Type B pancreatic cell (in vitro differentiated cells): ENCODE measurements at regions not wholly inside any gene's neighbourhood (a gene's known extent, or its start where the extent isn't known, plus 50 kb on each side); places are given as distances from the start of the nearest gene placed in this dataset.

Experiments
- DNase-seq: peaks from one replicate; pipeline ENCODE4 v3.0.0; 2021; ENCODE audit warnings: mixed read lengths; ENCODE audit not compliant: unreplicated experiment; ENCODE audit errors: extremely low spot score
- H3K27ac Mint-ChIP-seq: 2 replicates; pipeline ENCODE4 v1.8.0; 2021; ENCODE audit warnings: mild to moderate bottlenecking, mixed read lengths
- H3K27me3 Mint-ChIP-seq: 2 replicates; pipeline ENCODE4 v1.8.0; 2021; ENCODE audit warnings: mixed read lengths
- H3K36me3 Mint-ChIP-seq: 2 replicates; pipeline ENCODE4 v1.8.0; 2021; ENCODE audit warnings: mixed read lengths
- H3K4me1 Mint-ChIP-seq: one replicate; pipeline ENCODE4 v1.8.0; 2021; ENCODE audit warnings: mixed read lengths; ENCODE audit not compliant: unreplicated experiment
- H3K4me3 Mint-ChIP-seq: 2 replicates; pipeline ENCODE4 v1.8.0; 2021; ENCODE audit warnings: mild to moderate bottlenecking, mixed read lengths
- H3K9me3 Mint-ChIP-seq: 2 replicates; pipeline ENCODE4 v1.8.0; 2021; ENCODE audit warnings: mixed read lengths
- TF ChIP-seq, protein P1 (sequence below): fragments of 200-600 bp; sonication (generic); conservative IDR thresholded peaks from 2 replicates; pipeline ENCODE4 v1.5.0; 2021; ENCODE audit warnings: antibody characterized with exemption, mild to moderate bottlenecking

DNA sequence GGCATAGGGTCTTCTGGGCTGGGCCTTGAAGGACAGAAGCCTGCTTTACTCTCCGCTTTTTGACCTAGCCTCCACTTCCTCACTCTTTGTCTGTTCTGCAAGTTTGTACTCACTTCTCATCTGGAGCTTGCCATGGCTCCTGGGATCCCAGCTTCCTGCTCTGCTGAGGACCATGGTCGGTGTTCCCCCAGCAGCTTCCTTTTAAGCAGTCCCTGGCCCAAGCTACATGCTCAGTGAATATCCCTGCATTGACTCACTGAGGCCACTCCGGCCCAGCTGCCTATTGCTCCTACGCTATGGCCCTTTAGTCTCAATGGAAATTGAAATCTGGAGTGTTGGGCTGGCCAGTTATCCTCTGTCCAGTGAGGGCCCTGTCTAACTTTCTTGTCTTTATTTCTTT lies 427.7 kb downstream of the RPS24 start:
- peaks cover 4% of the 10 kb centered on the region for H3K27me3 Mint-ChIP-seq

DNA sequence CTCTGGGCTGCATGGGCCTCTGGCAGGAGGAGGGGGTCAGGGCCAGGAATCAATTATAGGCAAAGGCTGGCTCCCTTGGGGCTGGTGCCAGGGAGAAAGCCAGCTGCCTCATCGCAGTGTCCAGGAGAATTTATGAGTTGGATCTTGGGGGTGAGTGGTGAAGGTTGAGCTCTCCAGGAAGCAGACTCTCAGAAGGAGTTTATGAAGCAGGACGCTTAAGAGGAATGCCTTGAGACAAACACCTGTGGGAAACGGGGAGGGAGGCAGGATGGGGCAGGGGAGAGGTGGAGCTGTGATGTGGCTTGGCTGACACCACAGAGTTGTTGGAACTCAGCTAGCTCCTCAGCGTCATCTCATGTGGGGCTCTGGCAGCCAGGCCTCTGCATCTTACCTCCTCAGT lies 428.5 kb downstream of the RPS24 start:
- no peak for DNase-seq

More for the DNA sequence above, 427.7 kb downstream of the RPS24 start:
- Mint-ChIP-seq H3K27ac (no peak overlapping the region), H3K4me1 (peaks cover 44% of the 10 kb centered on the region), H3K36me3 (no peaks in the 10 kb centered on the region), H3K9me3 (peaks cover 5% of the 10 kb centered on the region), H3K4me3 (no peak overlapping the region)
- DNase-seq = no peak
- TF ChIP-seq, protein P1, sequence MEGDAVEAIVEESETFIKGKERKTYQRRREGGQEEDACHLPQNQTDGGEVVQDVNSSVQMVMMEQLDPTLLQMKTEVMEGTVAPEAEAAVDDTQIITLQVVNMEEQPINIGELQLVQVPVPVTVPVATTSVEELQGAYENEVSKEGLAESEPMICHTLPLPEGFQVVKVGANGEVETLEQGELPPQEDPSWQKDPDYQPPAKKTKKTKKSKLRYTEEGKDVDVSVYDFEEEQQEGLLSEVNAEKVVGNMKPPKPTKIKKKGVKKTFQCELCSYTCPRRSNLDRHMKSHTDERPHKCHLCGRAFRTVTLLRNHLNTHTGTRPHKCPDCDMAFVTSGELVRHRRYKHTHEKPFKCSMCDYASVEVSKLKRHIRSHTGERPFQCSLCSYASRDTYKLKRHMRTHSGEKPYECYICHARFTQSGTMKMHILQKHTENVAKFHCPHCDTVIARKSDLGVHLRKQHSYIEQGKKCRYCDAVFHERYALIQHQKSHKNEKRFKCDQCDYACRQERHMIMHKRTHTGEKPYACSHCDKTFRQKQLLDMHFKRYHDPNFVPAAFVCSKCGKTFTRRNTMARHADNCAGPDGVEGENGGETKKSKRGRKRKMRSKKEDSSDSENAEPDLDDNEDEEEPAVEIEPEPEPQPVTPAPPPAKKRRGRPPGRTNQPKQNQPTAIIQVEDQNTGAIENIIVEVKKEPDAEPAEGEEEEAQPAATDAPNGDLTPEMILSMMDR = no peak

DNA sequence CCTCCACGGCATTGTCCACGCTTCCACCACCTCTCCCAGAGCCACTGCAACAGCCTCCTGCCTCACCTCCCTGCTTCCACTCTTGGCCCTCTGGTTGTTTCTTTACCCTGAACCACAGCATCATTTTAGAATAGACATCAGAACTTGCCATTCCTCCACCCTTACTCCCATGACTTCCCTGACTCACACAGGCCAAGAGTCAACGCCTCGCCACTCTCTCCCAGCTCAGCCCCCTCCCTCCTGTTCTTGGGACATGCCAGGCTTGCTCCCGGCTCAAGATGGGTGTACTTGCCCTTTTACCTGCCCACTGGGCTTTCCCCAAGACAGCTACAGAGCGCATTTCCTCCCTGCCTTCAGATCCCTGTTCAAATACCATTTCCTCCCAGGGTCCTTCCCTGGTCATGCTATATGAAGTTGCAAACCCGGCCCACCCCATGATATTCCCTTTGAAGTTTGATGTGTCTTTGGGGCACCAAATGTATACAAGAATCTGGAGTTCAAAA lies 429.1 kb downstream of the RPS24 start:
- H3K4me1 Mint-ChIP-seq = peaks cover 52% of the 10 kb centered on the region
- no peak overlapping the region for H3K27ac Mint-ChIP-seq

More for the DNA sequence above, 428.5 kb downstream of the RPS24 start:
- Mint-ChIP-seq H3K27me3 (peaks cover 4% of the 10 kb centered on the region), H3K4me1 (peaks cover 47% of the 10 kb centered on the region), H3K36me3 (no peaks in the 10 kb centered on the region), H3K27ac (no peak overlapping the region), H3K4me3 (no peak overlapping the region), H3K9me3 (peaks cover 6% of the 10 kb centered on the region)
- TF ChIP-seq, protein P1 = no peak

DNA sequence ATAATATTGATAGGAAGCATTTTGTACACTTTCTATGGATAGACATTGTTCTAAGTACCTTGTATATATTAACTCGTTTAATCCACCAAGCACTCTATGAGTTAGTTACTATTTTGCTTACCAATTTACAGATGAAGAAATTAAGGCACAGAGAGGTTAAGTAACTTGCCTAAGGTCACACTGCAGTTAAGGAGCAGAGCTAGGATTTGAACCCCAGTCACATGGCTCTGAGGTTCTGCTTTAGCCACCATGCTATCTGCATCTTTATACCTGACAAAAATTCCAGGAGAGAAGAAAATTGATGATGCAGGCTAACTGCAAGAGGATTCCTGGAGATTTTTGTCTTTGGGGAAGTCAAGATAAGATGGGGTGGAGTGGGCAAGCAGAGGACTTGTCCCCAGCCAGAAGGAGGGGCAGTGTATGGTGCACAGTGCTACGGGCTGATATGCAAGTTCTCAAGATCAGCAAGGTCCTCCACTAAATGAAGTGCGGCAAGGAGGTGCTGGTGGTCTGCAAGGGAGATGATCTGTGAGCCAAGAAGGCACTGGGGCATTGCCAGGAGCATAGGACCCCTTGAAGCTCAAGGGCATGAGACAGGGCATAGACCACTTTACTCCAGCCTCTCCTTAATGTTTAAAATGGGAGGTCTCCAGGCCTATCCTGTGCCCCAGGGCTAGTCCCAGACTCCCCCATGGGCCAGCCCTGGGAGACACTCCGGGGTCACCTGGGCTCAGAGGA lies 430.6 kb downstream of the RPS24 start:
- peak overlapping the region; percentile 34 for H3K4me3 Mint-ChIP-seq
- DNase-seq = peak; percentile 32
- peaks cover 11% of the 10 kb centered on the region for H3K9me3 Mint-ChIP-seq
- no peaks in the 10 kb centered on the region for H3K36me3 Mint-ChIP-seq
- TF ChIP-seq, protein P1 = no peak
- peaks cover 49% of the 10 kb centered on the region for H3K4me1 Mint-ChIP-seq
- peaks cover 4% of the 10 kb centered on the region for H3K27me3 Mint-ChIP-seq
- peak overlapping the region; percentile 11 for H3K27ac Mint-ChIP-seq

More for the DNA sequence above, 429.1 kb downstream of the RPS24 start:
- Mint-ChIP-seq H3K36me3 (no peaks in the 10 kb centered on the region), H3K27me3 (peaks cover 4% of the 10 kb centered on the region), H3K4me3 (no peak overlapping the region), H3K9me3 (peaks cover 11% of the 10 kb centered on the region)
- TF ChIP-seq, protein P1 = no peak
- DNase-seq = peak; percentile 51

DNA sequence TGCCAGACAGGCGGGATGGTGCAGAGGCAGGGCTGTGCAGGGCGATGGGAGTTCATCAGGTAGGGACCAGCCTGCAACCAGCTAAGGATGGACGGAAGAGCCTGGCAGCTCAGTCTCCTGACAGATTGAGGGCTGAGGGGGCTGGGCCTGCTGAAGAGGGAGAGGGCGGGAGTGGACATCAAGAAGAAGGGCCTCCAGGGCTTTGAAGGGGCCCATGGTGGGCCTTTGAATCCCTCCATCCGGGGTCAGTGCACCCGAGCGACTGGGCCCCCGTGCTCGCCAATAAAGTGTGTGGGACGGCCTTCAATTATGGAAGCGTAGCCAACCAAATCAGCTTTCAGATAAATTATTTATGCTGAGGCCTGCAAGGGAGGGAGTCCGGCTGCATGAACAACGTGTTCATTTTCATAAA lies 431.2 kb downstream of the RPS24 start:
- no peaks in the 10 kb centered on the region for H3K36me3 Mint-ChIP-seq
- peaks cover 4% of the 10 kb centered on the region for H3K27me3 Mint-ChIP-seq
- TF ChIP-seq, protein P1 = no peak
- DNase-seq = peak; percentile 58
- peaks cover 45% of the 10 kb centered on the region for H3K4me1 Mint-ChIP-seq
- H3K4me3 Mint-ChIP-seq = peak overlapping the region; percentile 40
- peaks cover 11% of the 10 kb centered on the region for H3K9me3 Mint-ChIP-seq
- peak overlapping the region; percentile 11 for H3K27ac Mint-ChIP-seq
